ENCODE measurements at regions not wholly inside any gene's neighbourhood (a gene's known extent, or its start where the extent isn't known, plus 50 kb on each side); places are given as distances from the start of the nearest gene placed in this dataset.
A peak's percentile ranks its signal among the peaks of the same experiment; 100 is the strongest.

DNA sequence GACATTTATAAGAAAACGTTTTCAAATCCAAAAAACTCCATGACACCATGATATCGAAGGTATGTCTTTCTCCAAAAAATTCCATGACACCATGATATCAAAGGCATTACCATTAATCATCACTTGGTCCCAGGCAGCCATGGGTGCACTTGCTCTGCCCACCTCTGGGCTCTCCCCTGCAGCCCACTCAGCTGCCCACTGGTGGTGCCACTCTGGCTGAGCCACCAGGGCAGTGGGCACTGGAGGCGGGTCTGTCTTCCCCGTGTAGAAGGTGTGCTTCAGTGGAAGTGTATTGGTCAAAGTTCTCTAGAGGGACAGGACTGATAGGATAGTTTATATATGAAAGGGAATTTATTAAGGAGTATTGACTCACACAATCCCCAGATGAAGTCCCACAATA is 240.4 kb downstream of the KLF6 start:
- 63 to 92% methylated on average over 2 to 4 of the region's 4 CpGs for WGBS, 2 donors (ENCODE audit: low coverage in 1 of 2)
- intact Hi-C loops (cut with DNase I; ENCODE audit: low total_unique reads) (no loop called here), in situ Hi-C loops (cut with MboI; ENCODE audit: low pct_ligation_motif_present in 1 of 4, low pct_unique_long_range_greater_than_20kb in 1 of 4, low sequenced_read_pairs in 3 of 4) (no loop called here)

DNA sequence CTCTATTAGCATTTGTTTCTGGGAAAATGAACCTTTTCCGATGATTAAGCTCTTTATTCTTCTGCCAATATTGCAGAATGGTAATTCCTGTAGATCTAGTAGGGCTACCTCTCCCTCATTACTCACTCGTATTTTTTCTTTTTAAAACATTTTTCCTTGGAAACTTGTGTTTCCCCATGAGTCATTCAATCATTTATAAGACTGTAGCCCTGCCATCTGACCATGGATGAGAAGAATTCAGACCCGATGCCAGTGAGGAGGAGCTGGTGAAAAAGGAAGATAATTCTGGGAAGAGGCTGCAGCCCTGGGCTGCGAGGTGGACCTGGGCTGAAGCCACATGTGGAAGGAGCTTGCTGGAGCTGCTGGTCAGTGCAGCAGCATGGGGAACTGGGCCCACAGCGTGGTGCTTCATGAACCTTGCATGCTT is 242.8 kb downstream of the KLF6 start:
- in situ Hi-C loops (cut with MboI; ENCODE audit: low pct_ligation_motif_present in 1 of 4, low pct_unique_long_range_greater_than_20kb in 1 of 4, low sequenced_read_pairs in 3 of 4) = no loop called here
- DNase-seq = no peak
- no peak overlapping the region for H3K27ac ChIP-seq
- 60 to 80% methylated on average over 4 to 5 of the region's 5 CpGs for WGBS, 2 donors (ENCODE audit: low coverage in 1 of 2)
- H3K4me1 ChIP-seq = peaks cover 0 to 6% (median 3%) of the 10 kb centered on the region in 4 donors
- intact Hi-C loops (cut with DNase I; ENCODE audit: low total_unique reads) = no loop called here
- H3K27me3 ChIP-seq = no peaks in the 10 kb centered on the region
- H3K36me3 ChIP-seq = no peaks in the 10 kb centered on the region
- H3K9me3 ChIP-seq = no peaks in the 10 kb centered on the region
- TF ChIP-seq EP300 (IDR thresholded peaks at IDR 0.05; ENCODE audit: low read depth) = no peak
- TF ChIP-seq, protein P1, sequence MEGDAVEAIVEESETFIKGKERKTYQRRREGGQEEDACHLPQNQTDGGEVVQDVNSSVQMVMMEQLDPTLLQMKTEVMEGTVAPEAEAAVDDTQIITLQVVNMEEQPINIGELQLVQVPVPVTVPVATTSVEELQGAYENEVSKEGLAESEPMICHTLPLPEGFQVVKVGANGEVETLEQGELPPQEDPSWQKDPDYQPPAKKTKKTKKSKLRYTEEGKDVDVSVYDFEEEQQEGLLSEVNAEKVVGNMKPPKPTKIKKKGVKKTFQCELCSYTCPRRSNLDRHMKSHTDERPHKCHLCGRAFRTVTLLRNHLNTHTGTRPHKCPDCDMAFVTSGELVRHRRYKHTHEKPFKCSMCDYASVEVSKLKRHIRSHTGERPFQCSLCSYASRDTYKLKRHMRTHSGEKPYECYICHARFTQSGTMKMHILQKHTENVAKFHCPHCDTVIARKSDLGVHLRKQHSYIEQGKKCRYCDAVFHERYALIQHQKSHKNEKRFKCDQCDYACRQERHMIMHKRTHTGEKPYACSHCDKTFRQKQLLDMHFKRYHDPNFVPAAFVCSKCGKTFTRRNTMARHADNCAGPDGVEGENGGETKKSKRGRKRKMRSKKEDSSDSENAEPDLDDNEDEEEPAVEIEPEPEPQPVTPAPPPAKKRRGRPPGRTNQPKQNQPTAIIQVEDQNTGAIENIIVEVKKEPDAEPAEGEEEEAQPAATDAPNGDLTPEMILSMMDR (IDR thresholded peaks at IDR 0.05) = no peak
- TF ChIP-seq POLR2A (IDR thresholded peaks at IDR 0.05) = no peak
- TF ChIP-seq POLR2AphosphoS5 (IDR thresholded peaks at IDR 0.05) = no peak
- no peak overlapping the region for H3K4me3 ChIP-seq

More for the DNA sequence above, 240.4 kb downstream of the KLF6 start:
- Histone ChIP-seq H3K4me3 (no peak overlapping the region), H3K4me1 (no peaks in the 10 kb centered on the region), H3K27ac (no peak overlapping the region), H3K9me3 (no peaks in the 10 kb centered on the region), H3K27me3 (no peaks in the 10 kb centered on the region), H3K36me3 (no peaks in the 10 kb centered on the region)
- DNase-seq = no peak
- TF ChIP-seq POLR2AphosphoS5 (IDR thresholded peaks at IDR 0.05) = no peak

DNA sequence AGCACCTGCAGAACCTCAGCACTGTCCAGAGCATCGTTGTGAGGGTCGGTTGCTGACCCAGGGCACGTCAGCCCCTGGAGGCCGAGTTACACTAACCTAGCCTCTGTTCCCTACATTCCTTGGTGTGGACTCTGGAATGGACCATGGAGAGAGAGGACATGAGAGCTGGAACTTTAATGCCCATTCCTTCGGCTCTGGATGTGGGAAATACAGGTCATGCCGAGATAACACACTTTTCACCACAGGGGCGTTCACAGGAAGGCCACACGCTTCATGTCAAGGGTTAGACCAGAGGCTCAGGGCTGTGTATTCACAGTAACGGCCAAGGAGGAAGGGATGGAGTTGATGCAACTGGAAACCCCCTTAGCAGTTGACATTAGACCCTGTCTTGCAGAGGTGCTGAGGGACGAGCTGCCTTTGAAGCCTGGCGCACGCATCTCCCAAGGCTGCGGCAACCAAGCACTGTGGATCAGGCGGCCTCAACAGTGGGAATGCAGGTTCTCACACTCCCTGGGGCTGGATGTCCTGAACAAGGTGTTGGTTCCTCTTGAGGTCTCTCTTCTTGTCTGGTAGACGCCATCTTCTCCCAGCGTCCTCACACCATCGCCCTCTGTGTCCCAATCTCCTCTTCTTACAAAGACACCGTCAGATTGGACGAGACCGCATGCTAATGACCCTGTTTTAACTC is 245.2 kb downstream of the KLF6 start:
- Histone ChIP-seq H3K9me3 (no peaks in the 10 kb centered on the region), H3K4me1 (peaks cover 0 to 6% (median 3%) of the 10 kb centered on the region in 4 donors), H3K36me3 (no peaks in the 10 kb centered on the region), H3K27me3 (no peaks in the 10 kb centered on the region), H3K27ac (peak overlapping the region; percentile 57 to 63 (median 60)), H3K4me3 (no peak overlapping the region)
- 94% methylated on average over 6 to 20 of the region's 20 CpGs for WGBS, 2 donors (ENCODE audit: low coverage in 1 of 2)
- no peak for DNase-seq
- TF ChIP-seq EP300 (IDR thresholded peaks at IDR 0.05; ENCODE audit: low read depth) = no peak
- TF ChIP-seq POLR2AphosphoS5 (IDR thresholded peaks at IDR 0.05) = no peak
- TF ChIP-seq, protein P1 (IDR thresholded peaks at IDR 0.05) = no peak
- no peak for TF ChIP-seq POLR2A (IDR thresholded peaks at IDR 0.05)
- in situ Hi-C loops (cut with MboI; ENCODE audit: low pct_ligation_motif_present in 1 of 4, low pct_unique_long_range_greater_than_20kb in 1 of 4, low sequenced_read_pairs in 3 of 4) = no loop called here
- intact Hi-C loops (cut with DNase I; ENCODE audit: low total_unique reads) = no loop called here

DNA sequence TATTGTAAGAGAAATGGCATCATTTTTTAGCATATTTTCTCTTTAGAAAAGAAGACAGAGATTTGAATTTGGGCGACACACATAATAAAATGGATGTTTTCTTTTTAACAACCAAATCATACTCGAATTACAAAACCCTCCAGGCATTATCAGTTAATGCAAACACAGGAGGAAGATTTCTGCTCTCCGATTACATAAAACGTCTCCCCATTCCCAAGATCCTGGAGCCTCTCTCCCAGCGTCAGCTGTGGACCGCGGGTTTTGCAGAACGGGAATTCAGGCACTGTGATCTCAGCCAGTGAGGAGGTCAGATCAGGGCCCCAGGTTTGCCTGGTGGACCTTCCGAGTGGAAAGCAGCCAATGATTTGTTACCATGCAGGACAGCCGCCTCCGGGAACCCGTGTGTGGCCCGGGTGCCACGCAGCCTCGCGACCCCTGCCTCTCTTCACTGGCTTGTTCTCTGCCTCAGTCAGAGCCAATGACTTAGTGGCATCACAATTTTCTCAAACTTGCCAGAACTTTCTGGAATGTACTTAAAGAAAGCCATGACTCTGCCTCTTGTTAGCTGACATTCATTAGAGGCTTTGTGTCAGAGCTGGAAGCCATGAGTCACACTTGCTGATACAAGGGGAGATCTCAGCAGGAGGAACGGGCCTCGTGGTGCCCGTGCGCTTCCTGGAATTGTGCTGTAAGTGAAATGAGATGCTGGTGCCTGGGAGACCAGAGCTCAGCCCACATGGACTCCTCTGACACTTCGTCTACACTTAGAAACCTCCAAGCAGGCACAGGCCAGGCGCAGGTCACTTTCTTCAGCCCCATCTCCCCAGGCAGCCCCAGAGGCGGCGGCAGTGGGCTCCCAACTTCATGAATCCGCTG is 246.1 kb downstream of the KLF6 start:
- H3K9me3 ChIP-seq = no peaks in the 10 kb centered on the region
- TF ChIP-seq POLR2AphosphoS5 (IDR thresholded peaks at IDR 0.05) (peak; percentile 69 to 76 (median 69)), EP300 (IDR thresholded peaks at IDR 0.05; ENCODE audit: low read depth) (peak; percentile 86), POLR2A (IDR thresholded peaks at IDR 0.05) (no peak)
- TF ChIP-seq, protein P1 (IDR thresholded peaks at IDR 0.05) = no peak
- no peak for DNase-seq
- in situ Hi-C loops (cut with MboI; ENCODE audit: low pct_ligation_motif_present in 1 of 4, low pct_unique_long_range_greater_than_20kb in 1 of 4, low sequenced_read_pairs in 3 of 4) = no loop called here
- no peaks in the 10 kb centered on the region for H3K27me3 ChIP-seq
- peaks cover 0 to 6% (median 3%) of the 10 kb centered on the region in 4 donors for H3K4me1 ChIP-seq
- 44 to 73% methylated on average over 4 to 25 of the region's 25 CpGs for WGBS, 2 donors (ENCODE audit: low coverage in 1 of 2)
- intact Hi-C loops (cut with DNase I; ENCODE audit: low total_unique reads) = no loop called here
- no peak overlapping the region for H3K4me3 ChIP-seq
- peak overlapping the region; percentile 57 to 63 (median 60) for H3K27ac ChIP-seq
- no peaks in the 10 kb centered on the region for H3K36me3 ChIP-seq

All from transverse colon (tissue), 4 donors.